A673 (cell line): ENCODE measurements at regions not wholly inside any gene's neighbourhood (a gene's known extent, or its start where the extent isn't known, plus 50 kb on each side); places are given as distances from the start of the nearest gene placed in this dataset.

Experiments used
- BruUV-seq: library from RNA; stranded (reverse); fragments of 400-500 nt; replicated peaks from 2 replicates; lab custom pipeline; 2021; lab: Mats Ljungman, UMichigan
- CTCF ChIA-PET: fragments of 300-600 bp; sonication (Branson Sonifier 250); formaldehyde crosslinking; loops from one replicate; lab custom pipeline; 2022; ENCODE audit warnings: antibody characterized with exemption; lab: Charles Lee
- POLR2A ChIA-PET: fragments of 300-600 bp; sonication (Branson Sonifier 250); formaldehyde crosslinking; loops from one replicate; lab custom pipeline; 2022; ENCODE audit warnings: antibody characterized with exemption; ENCODE audit not compliant: low non-redundant PET; lab: Charles Lee
- DNase-seq: peaks from one replicate; pipeline ENCODE4 v3.0.0-alpha.2; 2015; ENCODE audit warnings: low spot score
- H3K27ac ChIP-seq: fragments of 200-600 bp; sonication (generic); 2 replicates; pipeline ENCODE4 v1.5.1; 2016; ENCODE audit warnings: mixed run types, low read depth, mild to moderate bottlenecking, mixed read lengths, antibody characterized with exemption, low read length; ENCODE audit not compliant: poor library complexity, severe bottlenecking
- H3K27me3 ChIP-seq: fragments of 200-600 bp; sonication (generic); replicated peaks from 2 replicates; pipeline ENCODE4 v1.6.1; 2017; ENCODE audit warnings: mixed run types, low read depth, mild to moderate bottlenecking, mixed read lengths, antibody characterized with exemption, low read length; ENCODE audit not compliant: insufficient read depth, poor library complexity
- H3K36me3 ChIP-seq: fragments of 200-600 bp; sonication (generic); 2 replicates; pipeline ENCODE4 v1.6.1; 2016; ENCODE audit warnings: mixed run types, mild to moderate bottlenecking, mixed read lengths, antibody characterized with exemption, low read length; ENCODE audit not compliant: insufficient read depth, poor library complexity, severe bottlenecking
- H3K4me1 ChIP-seq: fragments of 200-600 bp; sonication (generic); 2 replicates; pipeline ENCODE4 v1.6.1; 2017; ENCODE audit warnings: mixed run types, mild to moderate bottlenecking, mixed read lengths, antibody characterized with exemption, low read length; ENCODE audit not compliant: insufficient read depth, poor library complexity, severe bottlenecking
- H3K4me3 ChIP-seq: fragments of 200-600 bp; sonication (generic); 2 replicates; pipeline ENCODE4 v1.5.1; 2016; ENCODE audit warnings: low read depth, mixed run types, mild to moderate bottlenecking, mixed read lengths, low read length; ENCODE audit not compliant: poor library complexity, severe bottlenecking
- H3K9me3 ChIP-seq: fragments of 200-600 bp; sonication (generic); 2 replicates; pipeline ENCODE4 v1.6.1; 2016; ENCODE audit warnings: mixed run types, low read depth, mild to moderate bottlenecking, mixed read lengths, antibody characterized with exemption, low read length; ENCODE audit not compliant: poor library complexity, severe bottlenecking
- EZH2 ChIP-seq: fragments of 200-600 bp; sonication (generic); IDR thresholded peaks from 2 replicates; pipeline ENCODE4 v1.6.1; 2017; ENCODE audit warnings: borderline replicate concordance, low read depth, mild to moderate bottlenecking, mixed read lengths, antibody characterized with exemption, low read length; ENCODE audit not compliant: poor library complexity, severe bottlenecking
- intact Hi-C: fragments of 100-400 bp; cut with micrococcal nuclease; formaldehyde crosslinking; loops from one replicate; pipeline ENCODE4 v1.10.0; 2022; ENCODE audit not compliant: unreplicated experiment
- TF ChIP-seq, protein P1 (sequence below): fragments of 300-800, 200-600 bp; sonication (generic); conservative IDR thresholded peaks from 2 replicates; pipeline ENCODE4 v1.5.1; 2017; ENCODE audit warnings: low read depth, mild to moderate bottlenecking, antibody characterized with exemption, low read length, moderate library complexity, mixed read lengths

DNA sequence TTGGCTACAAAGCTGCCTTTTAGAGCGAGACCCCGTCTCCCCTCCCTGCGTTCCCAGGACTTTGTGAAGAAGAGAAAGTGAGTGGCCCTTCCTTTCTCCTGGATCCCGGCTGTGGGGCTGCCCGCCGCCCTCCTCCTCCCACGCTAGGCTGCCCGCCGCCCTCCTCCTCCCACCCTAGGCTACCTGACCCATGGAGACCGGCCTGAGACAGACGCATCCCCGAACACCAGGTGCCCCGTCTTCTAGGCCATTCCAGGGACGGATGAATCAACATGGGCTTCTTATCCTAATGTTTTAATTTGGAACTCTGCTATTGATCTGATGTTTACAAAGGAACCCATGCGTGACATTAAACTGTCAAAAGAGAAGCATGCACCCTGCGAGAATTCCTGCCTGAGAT lies 117.3 kb upstream of the LPCAT1 start:
- peaks cover 27% of the 10 kb centered on the region for H3K27me3 ChIP-seq
- H3K27ac ChIP-seq: no peak overlapping the region
- ChIA-PET CTCF (no interaction called here), POLR2A (no interaction called here)
- DNase-seq: no peak
- peaks cover 4% of the 10 kb centered on the region for H3K4me1 ChIP-seq
- no peak for TF ChIP-seq EZH2
- TF ChIP-seq, protein P1, sequence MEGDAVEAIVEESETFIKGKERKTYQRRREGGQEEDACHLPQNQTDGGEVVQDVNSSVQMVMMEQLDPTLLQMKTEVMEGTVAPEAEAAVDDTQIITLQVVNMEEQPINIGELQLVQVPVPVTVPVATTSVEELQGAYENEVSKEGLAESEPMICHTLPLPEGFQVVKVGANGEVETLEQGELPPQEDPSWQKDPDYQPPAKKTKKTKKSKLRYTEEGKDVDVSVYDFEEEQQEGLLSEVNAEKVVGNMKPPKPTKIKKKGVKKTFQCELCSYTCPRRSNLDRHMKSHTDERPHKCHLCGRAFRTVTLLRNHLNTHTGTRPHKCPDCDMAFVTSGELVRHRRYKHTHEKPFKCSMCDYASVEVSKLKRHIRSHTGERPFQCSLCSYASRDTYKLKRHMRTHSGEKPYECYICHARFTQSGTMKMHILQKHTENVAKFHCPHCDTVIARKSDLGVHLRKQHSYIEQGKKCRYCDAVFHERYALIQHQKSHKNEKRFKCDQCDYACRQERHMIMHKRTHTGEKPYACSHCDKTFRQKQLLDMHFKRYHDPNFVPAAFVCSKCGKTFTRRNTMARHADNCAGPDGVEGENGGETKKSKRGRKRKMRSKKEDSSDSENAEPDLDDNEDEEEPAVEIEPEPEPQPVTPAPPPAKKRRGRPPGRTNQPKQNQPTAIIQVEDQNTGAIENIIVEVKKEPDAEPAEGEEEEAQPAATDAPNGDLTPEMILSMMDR: no peak
- intact Hi-C loops: loop anchor here (1.0 to 10.0 kb wide), 4 partner anchors 119 to 716 kb away; partner anchors contain the start of gene LPCAT1
- H3K36me3 ChIP-seq: no peaks in the 10 kb centered on the region
- no TSS peak for BruUV-seq
- H3K9me3 ChIP-seq: no peaks in the 10 kb centered on the region
- no peak overlapping the region for H3K4me3 ChIP-seq

DNA sequence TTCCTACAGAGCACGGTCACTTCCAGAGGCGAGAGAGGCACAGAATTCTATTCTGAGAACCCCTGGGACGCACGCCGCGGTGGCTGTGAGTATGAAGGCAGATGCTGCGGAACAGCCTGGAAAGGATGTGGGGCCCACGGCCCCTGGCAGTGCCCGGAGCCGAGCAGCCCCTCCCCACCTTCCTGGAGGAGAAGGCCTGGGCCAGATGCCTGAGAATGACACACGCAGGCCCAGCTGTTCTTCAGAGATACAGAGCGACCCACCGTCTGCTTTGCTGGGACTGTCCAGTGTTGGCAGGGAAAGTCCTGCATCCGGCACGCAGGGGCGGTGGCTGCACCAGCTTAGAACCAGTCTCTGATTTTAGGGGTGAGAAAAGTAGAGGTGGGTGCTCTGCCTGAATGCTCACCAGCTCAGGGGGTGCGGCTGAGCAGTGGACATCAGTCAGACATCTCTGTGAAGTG lies 116.7 kb upstream of the LPCAT1 start:
- DNase-seq: no peak
- no peak overlapping the region for H3K27ac ChIP-seq
- ChIA-PET POLR2A (no interaction called here), CTCF (no interaction called here)
- BruUV-seq: no TSS peak
- no peak overlapping the region for H3K4me3 ChIP-seq
- H3K36me3 ChIP-seq: no peaks in the 10 kb centered on the region
- intact Hi-C loops: loop anchor here (2.0 to 10.0 kb wide), 3 partner anchors 118 to 716 kb away; partner anchors contain the start of gene LPCAT1
- H3K27me3 ChIP-seq: peaks cover 27% of the 10 kb centered on the region
- TF ChIP-seq EZH2: no peak
- TF ChIP-seq, protein P1: no peak
- H3K9me3 ChIP-seq: no peaks in the 10 kb centered on the region
- peaks cover 4% of the 10 kb centered on the region for H3K4me1 ChIP-seq

DNA sequence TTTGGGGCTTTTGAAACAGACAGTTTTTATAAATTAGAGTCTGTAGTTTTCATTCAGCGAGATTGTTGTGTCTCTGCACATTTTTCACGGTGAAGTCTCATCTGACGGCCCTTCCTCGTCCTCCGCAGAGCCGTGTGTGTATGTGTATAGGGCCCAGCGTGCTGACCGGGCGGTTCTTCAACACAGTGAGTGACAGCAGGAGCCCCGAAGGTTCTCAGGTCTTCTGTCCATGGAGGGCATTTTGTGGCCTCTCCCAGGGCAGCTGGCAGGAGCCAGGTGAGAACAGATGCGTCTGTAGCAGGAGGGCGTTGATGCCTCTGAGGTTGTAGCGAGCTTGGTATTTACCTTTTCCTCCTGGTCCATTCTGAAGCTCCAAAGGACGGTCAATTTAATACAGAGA lies 116.0 kb upstream of the LPCAT1 start:
- intact Hi-C loops: loop anchor here (2.0 to 10.0 kb wide), 3 partner anchors 117 to 715 kb away; partner anchors contain the start of gene LPCAT1
- Histone ChIP-seq H3K36me3 (no peaks in the 10 kb centered on the region), H3K4me1 (no peaks in the 10 kb centered on the region), H3K27ac (no peak overlapping the region), H3K4me3 (no peak overlapping the region), H3K9me3 (no peaks in the 10 kb centered on the region), H3K27me3 (peaks cover 22% of the 10 kb centered on the region)
- ChIA-PET POLR2A (no interaction called here), CTCF (no interaction called here)
- no TSS peak for BruUV-seq
- no peak for DNase-seq
- TF ChIP-seq, protein P1: no peak
- TF ChIP-seq EZH2: no peak
